Kidney epithelial cell (primary cell): ENCODE measurements at regions not wholly inside any gene's neighbourhood (a gene's known extent, or its start where the extent isn't known, plus 50 kb on each side); places are given as distances from the start of the nearest gene placed in this dataset.

ENCODE experiments used
- DNase-seq: peaks from one replicate; pipeline ENCODE4 v3.0.0-alpha.2; 2010; ENCODE audit warnings: low read depth
- H3K27me3 ChIP-seq: 2 replicates; pipeline ENCODE4 v1.6.0; 2011; ENCODE audit warnings: low read length; ENCODE audit not compliant: control insufficient read depth, insufficient read depth
- H3K36me3 ChIP-seq: 2 replicates; pipeline ENCODE4 v1.5.1; 2011; ENCODE audit warnings: low read length; ENCODE audit not compliant: control insufficient read depth, insufficient read depth
- H3K4me3 ChIP-seq: 2 replicates; pipeline ENCODE4 v1.5.1; 2011; ENCODE audit warnings: low read depth, mild to moderate bottlenecking, control low read depth, low read length
- CTCF ChIP-seq: IDR thresholded peaks from 2 replicates; pipeline ENCODE4 v1.5.1; 2011; ENCODE audit warnings: mild to moderate bottlenecking, moderate library complexity, low read length, control low read depth, inconsistent platforms; ENCODE audit not compliant: insufficient read depth, poor library complexity, severe bottlenecking

DNA sequence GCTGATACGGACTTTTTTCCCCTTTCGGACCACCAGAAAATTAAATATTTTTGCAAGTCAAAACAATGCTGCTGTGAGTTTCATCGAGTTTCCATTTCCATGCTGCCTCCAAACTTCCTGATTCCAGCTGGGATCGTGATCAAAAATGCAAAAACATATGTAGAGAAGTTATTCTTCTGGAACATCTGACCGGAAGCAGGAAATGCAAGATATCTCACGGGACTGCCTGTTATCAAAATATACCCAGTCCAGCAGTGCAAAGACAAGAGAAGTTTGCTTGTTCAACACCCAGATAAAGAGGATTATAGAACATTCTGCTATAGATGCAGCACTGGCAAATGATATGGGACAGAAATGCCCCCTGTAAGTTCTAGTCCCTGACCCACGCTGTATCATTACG is 726.7 kb upstream of the NR2F2 start:
- Histone ChIP-seq H3K4me3 (no peak overlapping the region), H3K36me3 (no peaks in the 10 kb centered on the region), H3K27me3 (no peaks in the 10 kb centered on the region)
- DNase-seq, result no peak
- TF ChIP-seq CTCF, result no peak

GRCh38 chr15:95604634-95605036 is 725.9 kb upstream of the NR2F2 start:
- no peak for TF ChIP-seq CTCF
- H3K27me3 ChIP-seq, result no peaks in the 10 kb centered on the region
- no peak overlapping the region for H3K4me3 ChIP-seq
- no peak for DNase-seq
- no peaks in the 10 kb centered on the region for H3K36me3 ChIP-seq

GRCh38 chr15:95605098-95605497 is 725.4 kb upstream of the NR2F2 start:
- H3K4me3 ChIP-seq, result no peak overlapping the region
- no peak for TF ChIP-seq CTCF
- no peak for DNase-seq
- no peaks in the 10 kb centered on the region for H3K27me3 ChIP-seq
- no peaks in the 10 kb centered on the region for H3K36me3 ChIP-seq

DNA sequence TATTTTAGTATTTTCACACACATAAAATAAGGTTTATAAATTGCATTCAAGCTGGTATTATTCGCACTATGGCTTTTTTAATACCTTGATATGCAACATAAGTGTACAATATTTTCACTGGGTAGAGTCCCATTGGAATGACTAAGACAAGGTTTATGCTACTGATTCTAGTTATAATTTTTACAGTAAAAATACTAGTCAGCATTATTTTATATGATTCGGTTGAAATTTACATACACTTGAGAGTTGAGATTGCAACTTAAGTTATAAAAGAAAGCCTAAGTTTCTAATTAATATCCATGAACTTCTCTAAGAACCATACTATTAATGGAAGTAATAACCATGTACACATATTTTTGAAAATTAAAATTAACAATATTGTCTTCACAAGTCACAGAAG is 723.9 kb upstream of the NR2F2 start:
- no peak for TF ChIP-seq CTCF
- no peaks in the 10 kb centered on the region for H3K27me3 ChIP-seq
- no peak overlapping the region for H3K4me3 ChIP-seq
- no peak for DNase-seq
- H3K36me3 ChIP-seq, result no peaks in the 10 kb centered on the region

DNA sequence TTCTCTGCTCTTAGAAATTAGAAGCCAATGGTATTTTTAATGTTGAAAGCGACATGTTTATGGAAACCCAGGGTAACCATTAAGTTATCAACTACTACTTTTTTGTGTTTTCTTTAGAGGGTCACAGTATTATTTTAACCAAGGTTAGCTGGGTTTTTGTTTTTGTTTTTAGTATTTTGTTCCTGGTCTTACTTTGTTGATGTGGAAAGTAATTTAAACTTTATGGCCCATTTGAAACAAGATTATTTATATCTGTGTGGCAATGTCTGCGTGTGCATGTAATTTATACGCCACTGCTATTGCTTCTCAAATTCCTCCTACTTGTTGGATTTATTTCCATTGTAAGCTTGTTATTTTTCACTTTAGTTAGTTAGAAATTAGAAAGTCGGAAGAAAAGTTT is 722.1 kb upstream of the NR2F2 start:
- no peaks in the 10 kb centered on the region for H3K27me3 ChIP-seq
- no peak for TF ChIP-seq CTCF
- H3K4me3 ChIP-seq, result no peak overlapping the region
- DNase-seq, result no peak
- H3K36me3 ChIP-seq, result no peaks in the 10 kb centered on the region

DNA sequence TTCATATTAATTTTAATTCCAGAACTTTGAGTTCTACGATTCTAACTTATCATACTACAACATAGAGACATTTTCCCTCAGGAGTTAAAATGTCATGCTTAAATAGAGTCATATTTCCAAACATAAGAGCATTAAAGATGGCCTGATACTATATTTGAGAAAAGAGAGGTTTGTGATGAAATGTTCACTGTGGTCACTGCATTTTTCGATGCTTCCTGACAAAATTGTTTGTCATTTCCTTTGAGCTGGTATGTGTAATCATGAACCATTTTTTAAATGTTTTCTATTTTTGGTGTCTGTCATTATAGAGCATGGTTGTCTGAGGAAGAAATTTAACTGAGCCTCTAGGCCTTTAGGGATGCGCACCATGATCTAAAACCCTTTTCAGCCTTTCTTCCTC is 721.4 kb upstream of the NR2F2 start:
- H3K36me3 ChIP-seq, result no peaks in the 10 kb centered on the region
- H3K27me3 ChIP-seq, result no peaks in the 10 kb centered on the region
- DNase-seq, result no peak
- TF ChIP-seq CTCF, result no peak
- no peak overlapping the region for H3K4me3 ChIP-seq
